Activated T-helper 2 cell treated with anti-CD3 and anti-CD28 coated beads, Interferon-gamma antibody, Interleukin-2, Interleukin-4, amounts not matched to agents 10 μg/mL and 5 μg/mL and 100 μg/mL, durations not matched to agents 14 hours and 24 hours and 36 hours (primary cell): ENCODE measurements at regions not wholly inside any gene's neighbourhood (a gene's known extent, or its start where the extent isn't known, plus 50 kb on each side); places are given as distances from the start of the nearest gene placed in this dataset.

Source experiments
- DNase-seq: peaks from one replicate; pipeline ENCODE4 v3.0.0; 2021; ENCODE audit warnings: low spot score
- H3K27ac Mint-ChIP-seq: one replicate; pipeline ENCODE4 v1.8.0; 2021; ENCODE audit warnings: mixed read lengths
- H3K27me3 Mint-ChIP-seq: one replicate; pipeline ENCODE4 v1.8.0; 2021; ENCODE audit warnings: low read depth, mixed read lengths
- H3K36me3 Mint-ChIP-seq: one replicate; pipeline ENCODE4 v1.8.0; 2021; ENCODE audit warnings: low read depth, mixed read lengths
- H3K4me1 Mint-ChIP-seq: one replicate; pipeline ENCODE4 v1.8.0; 2021; ENCODE audit warnings: low read depth, mixed read lengths
- H3K4me3 Mint-ChIP-seq: one replicate; pipeline ENCODE4 v1.8.0; 2021; ENCODE audit warnings: low read depth, mild to moderate bottlenecking, moderate library complexity, mixed read lengths
- H3K9me3 Mint-ChIP-seq: one replicate; pipeline ENCODE4 v1.8.0; 2021; ENCODE audit warnings: mixed read lengths
- intact Hi-C: fragments of 100-400 bp; cut with micrococcal nuclease; formaldehyde crosslinking; loops from one replicate; pipeline ENCODE4 v1.15.1; 2023

DNA sequence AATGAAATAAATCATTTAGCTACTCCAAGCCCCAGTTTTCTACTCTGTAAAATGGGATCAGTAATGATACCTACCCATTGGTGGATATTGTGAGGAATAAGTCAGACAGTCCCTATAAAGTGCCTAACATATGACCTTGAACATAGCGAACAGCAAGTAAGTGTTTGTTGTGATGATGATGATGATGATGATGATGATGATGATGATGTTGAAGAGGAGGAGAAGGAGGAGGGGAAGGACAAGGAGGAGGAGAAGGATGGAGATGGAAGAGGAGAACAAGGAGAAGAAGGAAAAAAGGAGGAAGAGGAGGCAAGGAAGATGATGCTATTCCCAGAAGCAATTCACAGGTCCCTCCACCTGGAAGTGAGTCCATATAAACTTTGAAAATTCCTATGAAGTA, 264.3 kb downstream of the MAFB start:
- Mint-ChIP-seq H3K4me3 (no peak overlapping the region), H3K27ac (no peak overlapping the region), H3K27me3 (no peaks in the 10 kb centered on the region), H3K4me1 (no peaks in the 10 kb centered on the region), H3K9me3 (no peaks in the 10 kb centered on the region), H3K36me3 (no peaks in the 10 kb centered on the region)
- DNase-seq: no peak
- intact Hi-C loops: no loop called here

GRCh38 chr20:40422656-40423055, 266.4 kb downstream of the MAFB start:
- no peak overlapping the region for H3K4me3 Mint-ChIP-seq
- no peaks in the 10 kb centered on the region for H3K27me3 Mint-ChIP-seq
- no peaks in the 10 kb centered on the region for H3K36me3 Mint-ChIP-seq

GRCh38 chr20:40416274-40416673, 272.8 kb downstream of the MAFB start:
- Mint-ChIP-seq H3K36me3 (no peaks in the 10 kb centered on the region), H3K4me1 (no peaks in the 10 kb centered on the region), H3K9me3 (no peaks in the 10 kb centered on the region), H3K4me3 (no peak overlapping the region), H3K27ac (no peak overlapping the region), H3K27me3 (no peaks in the 10 kb centered on the region)
- intact Hi-C loops: no loop called here
- no peak for DNase-seq

More at GRCh38 chr20:40422656-40423055, 266.4 kb downstream of the MAFB start:
- intact Hi-C loops: no loop called here
- Mint-ChIP-seq H3K9me3 (no peaks in the 10 kb centered on the region), H3K27ac (no peak overlapping the region), H3K4me1 (no peaks in the 10 kb centered on the region)
- no peak for DNase-seq

GRCh38 chr20:40414843-40415615, 274.0 kb downstream of the MAFB start:
- H3K4me1 Mint-ChIP-seq: no peaks in the 10 kb centered on the region
- no peaks in the 10 kb centered on the region for H3K27me3 Mint-ChIP-seq
- H3K36me3 Mint-ChIP-seq: no peaks in the 10 kb centered on the region
- H3K9me3 Mint-ChIP-seq: no peaks in the 10 kb centered on the region
- DNase-seq: no peak
- intact Hi-C loops: no loop called here
- H3K4me3 Mint-ChIP-seq: no peak overlapping the region
- H3K27ac Mint-ChIP-seq: no peak overlapping the region

GRCh38 chr20:40410028-40410427, 279.0 kb downstream of the MAFB start:
- no peak overlapping the region for H3K27ac Mint-ChIP-seq
- no peaks in the 10 kb centered on the region for H3K4me1 Mint-ChIP-seq
- H3K27me3 Mint-ChIP-seq: no peaks in the 10 kb centered on the region
- intact Hi-C loops: no loop called here
- no peak overlapping the region for H3K4me3 Mint-ChIP-seq
- H3K36me3 Mint-ChIP-seq: no peaks in the 10 kb centered on the region
- no peak for DNase-seq
- no peaks in the 10 kb centered on the region for H3K9me3 Mint-ChIP-seq

- no peak for DNase-seq
- intact Hi-C loops: no loop called here
- Mint-ChIP-seq H3K4me3 (no peak overlapping the region), H3K9me3 (peaks cover 6% of the 10 kb centered on the region), H3K36me3 (no peaks in the 10 kb centered on the region), H3K4me1 (no peaks in the 10 kb centered on the region), H3K27me3 (no peaks in the 10 kb centered on the region), H3K27ac (no peak overlapping the region)
Measured at GRCh38 chr20:40397467-40397866, 291.6 kb downstream of the MAFB start.

DNA sequence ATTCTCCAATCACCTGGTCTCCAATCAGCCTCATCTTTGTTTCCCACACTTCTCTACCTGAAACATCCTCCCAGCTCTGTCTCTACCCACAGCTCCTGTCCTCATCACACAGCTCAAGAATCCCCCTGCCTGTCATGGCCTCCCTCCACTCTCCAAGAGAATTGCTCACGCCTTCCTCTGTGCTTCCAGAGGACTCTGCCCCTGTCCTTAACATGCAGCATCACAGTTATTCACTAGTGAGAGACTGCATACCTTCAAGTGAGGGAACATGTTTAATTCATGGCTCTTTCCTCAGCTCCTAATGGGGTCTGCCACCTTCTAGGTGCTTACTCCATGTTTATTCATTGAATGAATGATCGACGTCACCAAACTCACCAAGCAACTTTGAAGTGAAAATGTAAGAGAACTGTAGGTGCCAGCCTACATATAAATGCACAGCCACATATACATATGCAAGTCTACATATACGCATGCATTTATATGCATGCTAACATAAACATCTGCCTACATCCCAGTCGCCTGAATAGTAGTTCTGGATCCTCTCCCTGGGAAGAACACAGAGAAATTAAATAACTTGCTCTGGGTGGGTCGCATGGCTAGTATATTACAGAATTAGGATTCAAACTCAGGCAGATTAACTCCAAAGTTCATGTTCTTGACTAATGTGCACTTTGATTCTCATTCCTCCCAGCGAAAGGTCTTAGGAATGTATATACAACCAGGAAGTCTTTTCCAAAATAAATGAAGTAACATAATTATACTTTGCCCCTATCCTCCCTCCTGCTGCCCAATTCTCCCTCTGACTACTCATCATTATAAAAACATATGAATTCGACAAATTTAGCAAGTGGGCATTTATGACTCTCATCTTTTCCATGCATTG, 295.6 kb downstream of the MAFB start:
- Mint-ChIP-seq H3K4me3 (no peak overlapping the region), H3K27ac (no peak overlapping the region), H3K27me3 (no peaks in the 10 kb centered on the region), H3K36me3 (no peaks in the 10 kb centered on the region), H3K9me3 (no peaks in the 10 kb centered on the region), H3K4me1 (no peaks in the 10 kb centered on the region)
- intact Hi-C loops: no loop called here
- DNase-seq: no peak

- H3K36me3 Mint-ChIP-seq: no peaks in the 10 kb centered on the region
- DNase-seq: no peak
Measured at GRCh38 chr20:40390654-40391053, 298.4 kb downstream of the MAFB start.

GRCh38 chr20:40370800-40371199, 318.2 kb downstream of the MAFB start:
- Mint-ChIP-seq H3K9me3 (no peaks in the 10 kb centered on the region), H3K4me1 (no peaks in the 10 kb centered on the region), H3K27me3 (no peaks in the 10 kb centered on the region), H3K27ac (no peak overlapping the region), H3K36me3 (no peaks in the 10 kb centered on the region), H3K4me3 (no peak overlapping the region)
- DNase-seq: no peak
- intact Hi-C loops: no loop called here

More at GRCh38 chr20:40390654-40391053, 298.4 kb downstream of the MAFB start:
- no peaks in the 10 kb centered on the region for H3K27me3 Mint-ChIP-seq
- no peak overlapping the region for H3K27ac Mint-ChIP-seq
- H3K4me3 Mint-ChIP-seq: no peak overlapping the region
- no peaks in the 10 kb centered on the region for H3K9me3 Mint-ChIP-seq
- intact Hi-C loops: no loop called here
- no peaks in the 10 kb centered on the region for H3K4me1 Mint-ChIP-seq

GRCh38 chr20:40368876-40369275, 320.2 kb downstream of the MAFB start:
- Mint-ChIP-seq H3K4me3 (no peak overlapping the region), H3K27me3 (no peaks in the 10 kb centered on the region), H3K27ac (no peak overlapping the region), H3K36me3 (no peaks in the 10 kb centered on the region), H3K4me1 (no peaks in the 10 kb centered on the region), H3K9me3 (peaks cover 4% of the 10 kb centered on the region)
- intact Hi-C loops: no loop called here
- DNase-seq: no peak

DNA sequence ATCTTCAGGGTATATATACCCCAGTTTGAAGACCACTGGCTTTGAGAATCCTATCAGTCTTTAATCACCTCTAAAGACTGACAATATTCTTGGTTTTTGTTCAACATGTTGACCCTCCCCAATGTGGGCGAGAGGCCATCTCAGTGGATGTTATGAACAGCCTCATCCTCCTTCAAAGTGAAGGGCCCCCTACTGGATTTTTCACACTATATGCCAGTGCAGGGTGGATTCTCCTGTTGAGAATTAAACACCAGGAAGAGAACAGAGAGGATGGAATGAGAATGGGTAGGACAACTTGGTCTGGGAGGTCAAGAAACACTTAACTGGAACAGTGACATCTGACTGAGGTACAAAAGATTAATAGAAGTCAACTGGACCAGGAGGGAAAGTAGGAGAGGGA, 327.1 kb downstream of the MAFB start:
- DNase-seq: no peak
- peaks cover 4% of the 10 kb centered on the region for H3K9me3 Mint-ChIP-seq
- no peaks in the 10 kb centered on the region for H3K36me3 Mint-ChIP-seq
- H3K4me3 Mint-ChIP-seq: no peak overlapping the region
- no peak overlapping the region for H3K27ac Mint-ChIP-seq
- no peaks in the 10 kb centered on the region for H3K27me3 Mint-ChIP-seq
- H3K4me1 Mint-ChIP-seq: no peaks in the 10 kb centered on the region
- intact Hi-C loops: no loop called here

DNA sequence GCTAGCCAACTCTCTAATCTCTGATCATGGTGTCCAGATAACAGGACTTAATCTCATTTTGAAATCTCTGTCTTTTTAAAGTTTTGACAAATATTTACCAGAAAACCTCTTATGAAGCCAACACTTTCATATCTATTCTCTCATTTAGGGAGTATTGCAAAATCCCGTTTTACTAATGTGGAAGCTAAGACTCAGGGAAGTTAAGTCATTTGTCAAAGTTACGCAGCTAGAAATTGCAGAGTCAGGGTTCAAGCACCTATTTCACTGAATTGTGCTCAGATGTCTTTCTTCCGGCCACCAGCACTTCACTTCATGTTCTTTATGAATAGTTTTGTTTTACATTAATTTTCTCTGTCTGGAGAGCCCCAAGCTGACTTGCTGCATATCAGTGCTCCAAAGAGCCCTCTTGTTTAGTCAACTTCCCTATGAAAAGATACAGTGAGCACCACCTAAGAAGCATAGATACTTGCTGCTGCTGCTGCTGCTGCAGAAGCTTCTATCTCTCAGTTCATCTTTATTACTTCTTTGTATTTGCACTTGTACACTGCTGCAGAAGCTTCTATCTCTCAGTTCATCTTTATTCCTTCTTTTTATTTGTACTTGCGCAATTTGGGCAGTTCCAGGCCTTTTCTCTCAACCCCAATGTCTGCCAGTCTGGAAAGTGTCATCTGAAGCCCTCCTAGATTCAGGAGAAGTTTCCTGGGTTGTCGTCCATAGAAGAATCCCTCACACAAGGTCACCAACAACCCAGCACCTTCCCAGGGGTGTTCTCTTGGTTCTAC, 329.7 kb downstream of the MAFB start:
- no peaks in the 10 kb centered on the region for H3K36me3 Mint-ChIP-seq

More for the DNA sequence above, 329.7 kb downstream of the MAFB start:
- intact Hi-C loops: no loop called here
- Mint-ChIP-seq H3K27ac (no peak overlapping the region), H3K9me3 (no peaks in the 10 kb centered on the region), H3K4me3 (no peak overlapping the region), H3K4me1 (no peaks in the 10 kb centered on the region), H3K27me3 (no peaks in the 10 kb centered on the region)
- DNase-seq: no peak
